ENCODE measurements at regions not wholly inside any gene's neighbourhood (a gene's known extent, or its start where the extent isn't known, plus 50 kb on each side); places are given as distances from the start of the nearest gene placed in this dataset.
"Not testable (repeated sequence)": the region's sequence is repeated elsewhere in the genome, so short reads cannot be mapped to it uniquely, and the experiment has no call there.

GRCh38 chr9:65459756-65460320, 174.8 kb upstream of the FOXD4L5 start:
- Mint-ChIP-seq H3K4me1 (peaks cover 0 to 9% of the 10 kb centered on the region in 2 donors), H3K9me3 (peaks cover 18 to 59% (median 49%) of the 10 kb centered on the region in 6 donors), H3K27ac (no peak overlapping the region), H3K4me3 (no peak overlapping the region), H3K27me3 (ENCODE audit: low read depth in 3 of 3) (peaks cover 0 to 6% (median 2%) of the 10 kb centered on the region in 3 donors), H3K36me3 (peaks cover 0 to 13% (median 5%) of the 10 kb centered on the region in 3 donors)
- DNase-seq: no peak

DNA sequence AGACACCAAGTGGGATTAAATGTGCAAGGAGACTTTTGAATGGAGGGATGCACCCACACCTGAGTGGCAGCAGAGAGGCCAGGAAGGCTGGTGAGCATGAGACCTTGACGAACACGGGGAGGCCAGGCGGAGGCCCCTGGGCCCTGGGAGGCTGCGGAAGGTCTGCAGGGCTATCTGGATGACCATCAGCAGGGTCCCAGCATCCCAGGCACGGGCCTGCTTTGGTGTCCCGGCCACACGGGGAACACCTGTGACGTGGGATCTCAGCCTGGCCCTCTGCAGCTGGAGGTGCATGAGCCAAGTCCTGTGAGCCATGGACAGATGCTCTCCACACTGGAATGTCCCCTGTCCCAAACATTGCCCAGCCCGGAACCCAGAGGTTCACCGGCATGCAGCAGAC, 174.0 kb upstream of the FOXD4L5 start:
- DNase-seq: no peak
- H3K27me3 Mint-ChIP-seq (ENCODE audit: low read depth in 3 of 3): peaks cover 0 to 2% (median 1%) of the 10 kb centered on the region in 3 donors
- peaks cover 13 to 56% (median 41%) of the 10 kb centered on the region in 6 donors for H3K9me3 Mint-ChIP-seq
- H3K27ac Mint-ChIP-seq: no peak overlapping the region
- H3K4me1 Mint-ChIP-seq: peaks cover 0 to 3% of the 10 kb centered on the region in 2 donors
- no peak overlapping the region for H3K4me3 Mint-ChIP-seq
- H3K36me3 Mint-ChIP-seq: peaks cover 0 to 7% (median 0%) of the 10 kb centered on the region in 3 donors

- Mint-ChIP-seq H3K27me3 (ENCODE audit: low read depth in 3 of 3) (peaks cover 0 to 1% (median under 1%) of the 10 kb centered on the region in 3 donors), H3K4me1 (no peaks in the 10 kb centered on the region), H3K27ac (no peak overlapping the region), H3K4me3 (no peak overlapping the region), H3K36me3 (peaks cover 0 to 4% (median 3%) of the 10 kb centered on the region in 3 donors), H3K9me3 (peaks cover 10 to 54% (median 39%) of the 10 kb centered on the region in 6 donors)
- DNase-seq: no peak
Observed at GRCh38 chr9:65458465-65458864, 173.5 kb upstream of the FOXD4L5 start.

GRCh38 chr9:65456991-65457390, 172.0 kb upstream of the FOXD4L5 start:
- not testable (repeated sequence) for H3K27me3 Mint-ChIP-seq (ENCODE audit: low read depth in 3 of 3); H3K27ac Mint-ChIP-seq

DNA sequence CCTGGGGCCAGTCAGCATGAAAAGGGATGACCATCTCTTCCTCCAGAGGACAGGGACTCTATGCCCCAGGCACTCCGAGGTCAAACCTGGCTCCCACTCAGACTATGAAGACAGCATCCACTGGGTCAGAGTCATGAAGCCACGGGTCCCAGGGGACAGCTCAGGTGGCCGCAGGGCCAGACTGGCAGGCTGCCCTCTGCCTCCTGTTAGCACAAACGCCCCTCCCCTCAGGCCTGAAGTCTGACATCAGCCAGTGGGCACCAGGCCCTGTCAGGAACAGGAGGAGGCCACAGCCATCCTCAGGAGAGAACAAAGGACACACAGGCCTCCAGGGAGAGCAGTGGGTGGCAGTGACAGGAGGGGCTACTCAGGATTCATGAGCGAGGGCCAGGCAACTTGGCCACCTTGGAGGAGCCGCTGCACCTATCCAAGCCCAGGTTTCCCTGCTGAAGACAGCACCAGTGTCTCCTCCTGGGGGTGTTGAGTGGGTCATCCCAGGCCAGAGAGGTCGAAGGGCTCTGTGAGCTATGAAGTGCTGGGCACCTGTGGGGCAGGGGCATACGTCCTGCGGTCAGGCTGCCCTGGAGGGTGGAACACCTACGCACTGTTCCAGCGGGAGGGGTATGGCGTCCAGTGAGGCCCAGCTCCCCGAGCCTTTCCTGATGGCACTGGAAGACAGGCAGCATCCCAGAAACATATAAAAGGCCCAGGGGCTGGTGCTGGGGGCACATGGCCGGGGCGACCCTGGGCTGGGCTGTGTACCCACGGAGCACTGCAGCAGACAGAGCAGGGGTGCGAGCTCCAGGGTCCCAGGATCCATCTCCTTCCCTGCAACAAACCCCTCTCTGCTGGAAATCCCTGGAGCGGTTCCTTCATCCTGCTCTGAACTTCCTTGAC, 171.0 kb upstream of the FOXD4L5 start:
- not testable (repeated sequence) for DNase-seq; H3K4me1 Mint-ChIP-seq; H3K27ac Mint-ChIP-seq; H3K36me3 Mint-ChIP-seq; H3K4me3 Mint-ChIP-seq; H3K27me3 Mint-ChIP-seq (ENCODE audit: low read depth in 3 of 3)
- peaks cover 10 to 59% (median 38%) of the 10 kb centered on the region in 6 donors for H3K9me3 Mint-ChIP-seq

More at GRCh38 chr9:65456991-65457390, 172.0 kb upstream of the FOXD4L5 start:
- H3K4me3 Mint-ChIP-seq, H3K4me1 Mint-ChIP-seq, H3K36me3 Mint-ChIP-seq, DNase-seq: not testable (repeated sequence)
- peaks cover 10 to 55% (median 35%) of the 10 kb centered on the region in 6 donors for H3K9me3 Mint-ChIP-seq

DNA sequence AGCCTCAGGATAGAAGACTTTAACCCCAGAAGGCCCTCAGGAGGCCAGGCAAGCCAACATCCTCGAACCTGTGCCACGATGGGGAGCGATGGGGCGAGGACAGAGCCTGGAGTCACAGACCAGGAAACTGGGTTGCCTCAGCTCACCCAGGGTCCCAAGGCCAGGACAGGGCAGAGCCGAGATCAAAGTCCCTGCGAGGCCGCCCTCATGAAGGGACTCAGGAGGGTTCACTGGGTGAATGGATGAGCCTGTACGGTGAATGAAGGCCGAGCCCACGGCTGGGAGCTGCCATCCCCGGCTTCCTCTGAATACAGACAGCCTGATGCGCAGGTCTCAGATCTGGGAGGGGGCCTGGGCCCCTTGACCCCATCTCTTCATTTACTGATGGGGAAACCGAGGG, 170.1 kb upstream of the FOXD4L5 start:
- H3K27me3 Mint-ChIP-seq (ENCODE audit: low read depth in 3 of 3); H3K27ac Mint-ChIP-seq; DNase-seq; H3K36me3 Mint-ChIP-seq; H3K4me3 Mint-ChIP-seq; H3K4me1 Mint-ChIP-seq: not testable (repeated sequence)
- peaks cover 7 to 55% (median 38%) of the 10 kb centered on the region in 6 donors for H3K9me3 Mint-ChIP-seq

DNA sequence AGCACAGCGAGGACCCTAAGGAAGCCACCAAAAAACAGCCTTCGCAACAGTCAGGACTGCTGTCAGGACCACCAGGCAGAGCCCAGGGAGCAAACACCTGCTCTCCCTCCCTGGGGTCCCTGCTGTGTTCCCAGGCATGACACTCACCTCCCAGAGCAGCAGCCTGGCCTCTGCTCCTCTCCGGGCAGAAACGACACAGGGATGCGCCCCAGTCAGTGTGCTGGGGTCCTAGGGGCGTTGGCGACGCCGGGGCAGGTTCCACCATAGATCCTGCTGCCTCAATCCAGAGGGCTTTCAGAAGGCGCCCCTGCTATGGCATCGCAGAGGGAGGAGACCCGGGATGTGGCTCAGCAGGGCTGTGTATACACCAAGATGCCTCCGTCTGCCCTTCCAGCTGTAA, 169.7 kb upstream of the FOXD4L5 start:
- not testable (repeated sequence) for H3K36me3 Mint-ChIP-seq; H3K4me1 Mint-ChIP-seq; H3K27me3 Mint-ChIP-seq (ENCODE audit: low read depth in 3 of 3); H3K4me3 Mint-ChIP-seq; DNase-seq; H3K27ac Mint-ChIP-seq
- H3K9me3 Mint-ChIP-seq: peaks cover 4 to 50% (median 37%) of the 10 kb centered on the region in 6 donors

- H3K36me3 Mint-ChIP-seq: not testable (repeated sequence)
- H3K9me3 Mint-ChIP-seq: peaks cover 2 to 47% (median 39%) of the 10 kb centered on the region in 6 donors
Observed at GRCh38 chr9:65454034-65454433, 169.0 kb upstream of the FOXD4L5 start.

DNA sequence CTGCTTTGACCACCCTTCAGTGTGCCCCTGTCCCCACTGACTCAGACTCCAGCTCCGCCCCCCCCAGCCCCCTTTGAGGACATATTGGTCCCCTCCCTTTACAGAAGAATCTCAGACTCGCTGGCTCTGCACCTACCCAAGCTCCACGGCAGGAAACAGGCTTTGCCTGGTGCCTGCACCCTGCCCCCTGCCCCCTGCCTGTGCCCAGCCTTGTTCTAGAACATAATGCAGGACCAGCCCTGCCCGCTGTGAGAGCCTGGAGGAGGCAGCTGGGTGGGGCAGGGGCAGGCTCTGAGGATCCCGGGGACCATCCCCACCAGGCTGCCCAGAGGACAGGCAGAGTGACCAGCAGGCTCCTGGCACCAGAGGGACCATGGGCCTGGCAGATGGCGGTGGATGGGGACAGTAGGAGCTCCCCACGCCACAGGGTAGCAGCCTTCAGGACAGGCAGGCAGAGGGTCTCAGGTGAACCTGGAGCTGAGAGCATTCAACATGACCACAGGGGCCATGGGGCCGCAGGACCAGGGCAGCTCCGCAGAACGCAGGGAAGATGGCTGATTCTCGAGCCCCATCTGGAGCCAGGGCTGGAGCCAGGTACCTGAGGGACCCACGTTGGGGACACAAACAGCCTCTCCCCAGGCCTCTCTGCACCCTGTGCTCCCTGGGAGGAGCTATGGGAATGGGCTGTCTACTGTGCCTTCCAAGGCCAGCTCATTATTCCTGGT, 165.0 kb upstream of the FOXD4L5 start:
- H3K4me1 Mint-ChIP-seq; DNase-seq; H3K27me3 Mint-ChIP-seq (ENCODE audit: low read depth in 3 of 3); H3K36me3 Mint-ChIP-seq; H3K27ac Mint-ChIP-seq; H3K4me3 Mint-ChIP-seq: not testable (repeated sequence)
- H3K9me3 Mint-ChIP-seq: peaks cover 4 to 59% (median 46%) of the 10 kb centered on the region in 6 donors

More at GRCh38 chr9:65454034-65454433, 169.0 kb upstream of the FOXD4L5 start:
- DNase-seq; H3K27ac Mint-ChIP-seq; H3K27me3 Mint-ChIP-seq (ENCODE audit: low read depth in 3 of 3); H3K4me1 Mint-ChIP-seq; H3K4me3 Mint-ChIP-seq: not testable (repeated sequence)

DNA sequence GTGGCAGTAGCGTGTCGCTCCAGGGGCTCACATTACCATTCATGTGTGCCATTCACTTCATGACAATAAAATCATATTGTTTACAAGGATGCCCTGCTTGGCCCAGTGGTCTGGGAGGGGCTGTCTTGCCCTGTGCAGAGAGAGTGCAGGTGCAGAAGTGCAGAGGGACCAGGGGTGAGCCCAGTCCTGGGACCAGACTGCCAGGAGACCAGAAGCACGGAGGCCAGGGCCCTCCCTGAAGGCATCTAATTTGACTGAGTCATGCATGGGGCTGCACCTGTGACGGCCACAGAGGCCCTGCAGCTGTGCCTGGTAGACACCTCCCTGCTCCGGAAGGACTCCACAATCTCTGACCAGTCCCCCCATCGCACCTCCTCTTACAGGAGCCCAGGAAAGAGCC, 164.4 kb upstream of the FOXD4L5 start:
- Mint-ChIP-seq H3K27me3 (ENCODE audit: low read depth in 3 of 3) (peaks cover 0 to 3% (median 2%) of the 10 kb centered on the region in 3 donors), H3K9me3 (peaks cover 4 to 59% (median 45%) of the 10 kb centered on the region in 6 donors), H3K27ac (no peak overlapping the region), H3K4me1 (peaks cover 1 to 4% of the 10 kb centered on the region in 2 donors), H3K36me3 (peaks cover 0 to 8% (median 8%) of the 10 kb centered on the region in 3 donors), H3K4me3 (no peak overlapping the region)
- no peak for DNase-seq

DNA sequence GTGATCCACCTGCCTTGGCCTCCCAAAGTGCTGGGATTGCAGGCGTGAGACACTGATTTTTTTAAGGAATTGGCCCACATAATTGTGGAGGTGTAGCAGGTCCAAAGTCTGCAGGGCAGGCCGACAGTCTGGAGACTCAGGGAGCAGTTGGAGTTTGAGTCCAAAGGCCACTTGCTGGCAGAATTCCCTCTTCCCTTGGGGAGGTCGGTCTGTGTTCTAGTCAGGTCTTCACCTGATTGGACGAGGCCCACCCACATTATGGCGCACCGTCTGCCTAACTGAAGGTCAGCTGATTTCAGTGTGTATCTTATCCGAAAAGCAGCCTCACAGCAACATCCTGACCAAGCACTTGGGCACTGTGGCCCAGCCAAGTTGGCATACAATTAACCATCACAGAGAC, 162.1 kb upstream of the FOXD4L5 start:
- not testable (repeated sequence) for H3K36me3 Mint-ChIP-seq; H3K27ac Mint-ChIP-seq; H3K4me1 Mint-ChIP-seq; H3K4me3 Mint-ChIP-seq; DNase-seq; H3K27me3 Mint-ChIP-seq (ENCODE audit: low read depth in 3 of 3)
- H3K9me3 Mint-ChIP-seq: peaks cover 9 to 51% (median 40%) of the 10 kb centered on the region in 6 donors

- not testable (repeated sequence) for H3K36me3 Mint-ChIP-seq; H3K27me3 Mint-ChIP-seq (ENCODE audit: low read depth in 3 of 3); DNase-seq; H3K4me3 Mint-ChIP-seq; H3K4me1 Mint-ChIP-seq; H3K27ac Mint-ChIP-seq
- H3K9me3 Mint-ChIP-seq: peaks cover 11 to 45% (median 33%) of the 10 kb centered on the region in 6 donors
Observed at GRCh38 chr9:65445991-65446390, 161.0 kb upstream of the FOXD4L5 start.

- no peak for DNase-seq
- H3K27me3 Mint-ChIP-seq (ENCODE audit: low read depth in 3 of 3): peaks cover 0 to 3% (median 2%) of the 10 kb centered on the region in 3 donors
- H3K4me1 Mint-ChIP-seq: peaks cover 3 to 4% of the 10 kb centered on the region in 2 donors
- peaks cover 0 to 4% (median 3%) of the 10 kb centered on the region in 3 donors for H3K36me3 Mint-ChIP-seq
- H3K27ac Mint-ChIP-seq: no peak overlapping the region
- no peak overlapping the region for H3K4me3 Mint-ChIP-seq
- H3K9me3 Mint-ChIP-seq: peaks cover 13 to 43% (median 32%) of the 10 kb centered on the region in 6 donors
Observed at GRCh38 chr9:65444943-65445342, 159.9 kb upstream of the FOXD4L5 start.

- not testable (repeated sequence) for H3K4me1 Mint-ChIP-seq; H3K27me3 Mint-ChIP-seq (ENCODE audit: low read depth in 3 of 3)
Observed at GRCh38 chr9:65442116-65442515, 157.1 kb upstream of the FOXD4L5 start.

More at GRCh38 chr9:65442116-65442515, 157.1 kb upstream of the FOXD4L5 start:
- DNase-seq, H3K4me3 Mint-ChIP-seq, H3K36me3 Mint-ChIP-seq, H3K27ac Mint-ChIP-seq: not testable (repeated sequence)
- H3K9me3 Mint-ChIP-seq: peaks cover 12 to 42% (median 29%) of the 10 kb centered on the region in 6 donors

Measured in immature natural killer cell (primary cell).